CD14-positive monocyte (primary cell): ENCODE measurements at regions not wholly inside any gene's neighbourhood (a gene's known extent, or its start where the extent isn't known, plus 50 kb on each side); places are given as distances from the start of the nearest gene placed in this dataset.

Experiments used
- DNase-seq, 3 donors: peaks; one replicate each; pipeline ENCODE4 v3.0.0-alpha.2; 2011 to 2022
- H2AFZ ChIP-seq: 2 replicates; pipeline ENCODE4 v1.6.0; 2012; ENCODE audit warnings: mild to moderate bottlenecking, low read depth, low read length, inconsistent platforms; ENCODE audit not compliant: insufficient read depth, poor library complexity, severe bottlenecking
- H3K27ac ChIP-seq, 2 donors: 1 replicate in 1 of 2; 2 replicates in 1 of 2; pipeline ENCODE4 v1.5.1; 2012 to 2013; ENCODE audit warnings: low read length in 2 of 2, control low read depth in 1 of 2, inconsistent platforms in 1 of 2, low read depth in 1 of 2, mild to moderate bottlenecking in 1 of 2
- H3K27me3 ChIP-seq, 2 donors: one replicate each; pipeline versions ENCODE4 v1.6.0 to v1.6.1; 2011 to 2013; ENCODE audit warnings: low read length in 2 of 2; ENCODE audit not compliant: control insufficient read depth in 2 of 2, insufficient read depth in 2 of 2
- H3K36me3 ChIP-seq, 2 donors: replicated peaks in 1 of 2; 1 replicate in 1 of 2; 2 replicates in 1 of 2; pipeline versions ENCODE4 v1.5.1 to v1.6.1; 2012 to 2013; ENCODE audit warnings: low read length in 2 of 2, control low read depth in 1 of 2, inconsistent platforms in 1 of 2, mild to moderate bottlenecking in 1 of 2; ENCODE audit not compliant: insufficient read depth in 2 of 2, control insufficient read depth in 1 of 2
- H3K4me1 ChIP-seq, 2 donors: 1 replicate in 1 of 2; 2 replicates in 1 of 2; pipeline versions ENCODE4 v1.5.1 to v1.6.1; 2012 to 2013; ENCODE audit warnings: low read length in 2 of 2, control low read depth in 1 of 2, inconsistent platforms in 1 of 2, mild to moderate bottlenecking in 1 of 2, moderate library complexity in 1 of 2; ENCODE audit not compliant: insufficient read depth in 2 of 2, control insufficient read depth in 1 of 2
- H3K4me2 ChIP-seq: replicated peaks from 2 replicates; pipeline ENCODE3; 2012; ENCODE audit warnings: low read length, moderate library complexity, mild to moderate bottlenecking; ENCODE audit not compliant: poor library complexity, severe bottlenecking; ENCODE audit errors: extremely low read depth
- H3K4me3 ChIP-seq, 3 experiments: fragments of 200-600 bp in 1 of 3; sonication (generic) in 1 of 3; replicated peaks in 1 of 3; 1 replicate in 2 of 3; 2 replicates in 1 of 3; pipeline ENCODE4 v1.5.1; 2011 to 2013; ENCODE audit warnings: low read length in 3 of 3, mild to moderate bottlenecking in 3 of 3, control low read depth in 2 of 3, low read depth in 2 of 3, inconsistent platforms in 1 of 3, moderate library complexity in 1 of 3
- H3K79me2 ChIP-seq: 2 replicates; pipeline ENCODE4 v1.6.0; 2012; ENCODE audit warnings: mild to moderate bottlenecking, control low read depth, inconsistent platforms, low read length, moderate library complexity; ENCODE audit not compliant: insufficient read depth
- H3K9ac ChIP-seq: 2 replicates; pipeline ENCODE4 v1.6.0; 2017; ENCODE audit warnings: low read length, mild to moderate bottlenecking; ENCODE audit not compliant: insufficient read depth, poor library complexity, severe bottlenecking
- H3K9me3 ChIP-seq, 2 donors: replicated peaks in 1 of 2; 1 replicate in 1 of 2; 2 replicates in 1 of 2; pipeline versions ENCODE4 v1.5.1 to v1.6.1; 2012 to 2013; ENCODE audit warnings: low read length in 2 of 2, control low read depth in 1 of 2; ENCODE audit not compliant: control insufficient read depth in 1 of 2, insufficient read depth in 1 of 2
- H4K20me1 ChIP-seq: 2 replicates; pipeline ENCODE4 v1.6.0; 2012; ENCODE audit warnings: mild to moderate bottlenecking, low read length, control low read depth, moderate library complexity; ENCODE audit not compliant: insufficient read depth
- H3K27ac Mint-ChIP-seq, 7 donors: one replicate each; pipeline ENCODE4 v1.8.0; 2020; ENCODE audit warnings: mild to moderate bottlenecking in 7 of 7, mixed read lengths in 7 of 7, moderate library complexity in 6 of 7, inconsistent platforms in 2 of 7
- H3K27me3 Mint-ChIP-seq, 3 donors: one replicate each; pipeline ENCODE4 v1.8.0; 2021 to 2022; ENCODE audit warnings: low read depth in 3 of 3, mild to moderate bottlenecking in 3 of 3, mixed read lengths in 3 of 3, moderate library complexity in 3 of 3, inconsistent platforms in 1 of 3
- H3K36me3 Mint-ChIP-seq, 2 donors: one replicate each; pipeline ENCODE4 v1.8.0; 2020; ENCODE audit warnings: mixed read lengths in 2 of 2, inconsistent platforms in 1 of 2, mild to moderate bottlenecking in 1 of 2
- H3K4me1 Mint-ChIP-seq: one replicate; pipeline ENCODE4 v1.8.0; 2020; ENCODE audit warnings: mild to moderate bottlenecking, mixed read lengths
- H3K4me3 Mint-ChIP-seq, 2 donors: one replicate each; pipeline ENCODE4 v1.8.0; 2020; ENCODE audit warnings: mild to moderate bottlenecking in 2 of 2, mixed read lengths in 2 of 2, moderate library complexity in 1 of 2
- H3K9me3 Mint-ChIP-seq, 7 donors: one replicate each; pipeline ENCODE4 v1.8.0; 2020 to 2022; ENCODE audit warnings: mixed read lengths in 7 of 7, mild to moderate bottlenecking in 6 of 7, moderate library complexity in 6 of 7, inconsistent platforms in 2 of 7
- WGBS: methylation state at CpG from one replicate; pipeline ENCODE4 v1.1.5; 2013; ENCODE audit warnings: missing lambda C conversion rate; ENCODE audit not compliant: insufficient coverage; 5-methylcytosine and 5-hydroxymethylcytosine counted together
- intact Hi-C, 2 donors: fragments of 100-400 bp; cut with micrococcal nuclease; formaldehyde crosslinking; loops; one replicate each; pipeline versions ENCODE4 v1.15.0 to v1.15.1; 2023
- TF ChIP-seq, protein P1 (sequence below): fragments of 200-600 bp; IDR thresholded peaks from one replicate; pipeline ENCODE4 v1.8.0; 2022; ENCODE audit warnings: antibody characterized with exemption, mild to moderate bottlenecking

DNA sequence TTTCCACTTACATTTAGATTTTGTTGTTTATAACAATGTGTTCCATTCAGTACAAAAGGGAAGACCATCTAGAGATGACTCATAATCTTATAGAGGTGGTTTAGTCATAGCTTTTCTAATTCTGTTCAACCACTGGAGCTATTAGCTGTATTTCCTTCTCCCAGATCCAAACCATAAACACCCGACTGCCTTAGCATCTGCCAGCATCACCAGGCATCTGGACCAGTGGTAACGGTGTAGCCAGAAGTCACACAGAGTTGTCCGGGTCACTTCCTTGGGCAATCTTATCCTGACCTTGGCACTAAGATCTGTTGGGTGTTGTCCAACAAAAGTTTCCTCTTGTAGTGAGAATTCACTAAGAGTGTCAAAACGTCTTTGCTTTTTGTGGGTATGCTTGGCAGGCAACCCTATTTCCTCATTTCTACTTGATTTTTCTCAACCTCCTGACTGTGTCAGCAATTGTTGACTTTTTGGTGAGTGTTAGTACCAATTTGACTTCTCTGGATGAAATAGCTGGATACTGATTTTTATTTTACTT, 372.1 kb upstream of the B3GALT2 start:
- H3K4me3 Mint-ChIP-seq = peak overlapping the region in 1 of 2 donors; percentile 68
- TF ChIP-seq, protein P1, sequence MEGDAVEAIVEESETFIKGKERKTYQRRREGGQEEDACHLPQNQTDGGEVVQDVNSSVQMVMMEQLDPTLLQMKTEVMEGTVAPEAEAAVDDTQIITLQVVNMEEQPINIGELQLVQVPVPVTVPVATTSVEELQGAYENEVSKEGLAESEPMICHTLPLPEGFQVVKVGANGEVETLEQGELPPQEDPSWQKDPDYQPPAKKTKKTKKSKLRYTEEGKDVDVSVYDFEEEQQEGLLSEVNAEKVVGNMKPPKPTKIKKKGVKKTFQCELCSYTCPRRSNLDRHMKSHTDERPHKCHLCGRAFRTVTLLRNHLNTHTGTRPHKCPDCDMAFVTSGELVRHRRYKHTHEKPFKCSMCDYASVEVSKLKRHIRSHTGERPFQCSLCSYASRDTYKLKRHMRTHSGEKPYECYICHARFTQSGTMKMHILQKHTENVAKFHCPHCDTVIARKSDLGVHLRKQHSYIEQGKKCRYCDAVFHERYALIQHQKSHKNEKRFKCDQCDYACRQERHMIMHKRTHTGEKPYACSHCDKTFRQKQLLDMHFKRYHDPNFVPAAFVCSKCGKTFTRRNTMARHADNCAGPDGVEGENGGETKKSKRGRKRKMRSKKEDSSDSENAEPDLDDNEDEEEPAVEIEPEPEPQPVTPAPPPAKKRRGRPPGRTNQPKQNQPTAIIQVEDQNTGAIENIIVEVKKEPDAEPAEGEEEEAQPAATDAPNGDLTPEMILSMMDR = no peak
- peaks cover 30% of the 10 kb centered on the region for H3K4me1 Mint-ChIP-seq
- no peaks in the 10 kb centered on the region for H3K79me2 ChIP-seq
- no peaks in the 10 kb centered on the region for H3K36me3 ChIP-seq
- H4K20me1 ChIP-seq = no peaks in the 10 kb centered on the region
- H3K36me3 Mint-ChIP-seq = no peaks in the 10 kb centered on the region
- peak overlapping the region; percentile 86 to 96 (median 93) for H3K27ac Mint-ChIP-seq
- intact Hi-C loops = loop anchor here in 1 of 2 donors (5.0 kb wide), 1 partner anchor 34 kb away; no protein-coding TSS in a partner anchor
- H3K9me3 ChIP-seq = no peaks in the 10 kb centered on the region
- peak overlapping the region; percentile 72 to 77 for H3K27ac ChIP-seq
- H3K4me2 ChIP-seq = peak overlapping the region; percentile 12
- H2AFZ ChIP-seq = no peak overlapping the region
- 0% methylated on average over 3 of the region's 4 CpGs for WGBS
- peak overlapping the region; percentile 10 for H3K9ac ChIP-seq
- peak; percentile 74 to 89 (median 86) for DNase-seq
- H3K27me3 ChIP-seq = no peaks in the 10 kb centered on the region
- no peaks in the 10 kb centered on the region for H3K27me3 Mint-ChIP-seq
- peaks cover 20 to 27% of the 10 kb centered on the region in 2 donors for H3K4me1 ChIP-seq
- H3K4me3 ChIP-seq = peak overlapping the region in 1 of 3 experiments; percentile 9
- no peaks in the 10 kb centered on the region for H3K9me3 Mint-ChIP-seq

DNA sequence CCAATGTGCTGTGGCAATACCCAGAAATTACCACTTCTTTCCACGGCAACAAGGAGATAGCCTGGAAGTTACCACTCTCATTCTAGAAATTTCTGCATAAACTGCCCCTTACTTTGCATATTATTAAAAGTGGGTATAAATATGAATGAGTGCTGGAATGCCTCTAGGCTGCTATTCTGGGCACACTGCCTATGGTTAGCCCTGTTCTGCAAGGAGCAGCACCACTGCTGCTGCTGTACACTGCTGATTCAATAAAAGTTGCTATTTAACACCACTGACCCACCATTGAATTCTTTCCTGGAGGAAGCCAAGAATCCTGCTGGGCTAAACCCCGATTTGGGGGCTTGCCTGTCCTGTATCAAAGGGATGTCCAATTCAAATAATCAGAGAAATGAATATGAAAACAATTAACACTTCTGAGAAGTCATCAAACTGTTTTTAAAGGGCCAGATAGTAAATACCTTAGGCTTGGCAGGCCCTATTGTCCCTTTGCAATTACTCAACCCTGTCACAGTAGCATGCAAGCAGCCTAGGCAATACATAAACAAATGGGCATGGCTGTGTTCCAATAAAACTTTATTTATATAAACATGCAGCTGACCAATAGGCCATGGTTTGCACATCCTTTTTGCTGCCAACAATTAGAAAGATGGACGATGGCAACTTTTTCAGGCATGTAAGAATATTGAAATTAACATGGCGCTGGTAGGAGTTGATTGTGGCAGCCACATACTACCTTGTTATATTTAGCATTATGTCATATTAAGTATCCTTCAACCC, 369.4 kb upstream of the B3GALT2 start:
- H3K4me3 Mint-ChIP-seq = no peak overlapping the region
- no peak for DNase-seq
- TF ChIP-seq, protein P1 = no peak

More for the DNA sequence above, 369.4 kb upstream of the B3GALT2 start:
- WGBS = no CpG with 5 or more reads among the region's 4 CpGs
- no peak overlapping the region for H3K4me3 ChIP-seq
- no peaks in the 10 kb centered on the region for H4K20me1 ChIP-seq
- no peak overlapping the region for H2AFZ ChIP-seq
- H3K27me3 Mint-ChIP-seq = no peaks in the 10 kb centered on the region
- H3K4me1 ChIP-seq = peaks cover 20 to 27% of the 10 kb centered on the region in 2 donors
- H3K27me3 ChIP-seq = no peaks in the 10 kb centered on the region
- no peaks in the 10 kb centered on the region for H3K36me3 ChIP-seq
- intact Hi-C loops = loop anchor here in 1 of 2 donors (5.0 kb wide), 1 partner anchor 36 kb away; no protein-coding TSS in a partner anchor
- H3K79me2 ChIP-seq = no peaks in the 10 kb centered on the region
- no peaks in the 10 kb centered on the region for H3K36me3 Mint-ChIP-seq
- H3K9ac ChIP-seq = no peak overlapping the region
- H3K4me2 ChIP-seq = no peak overlapping the region
- no peaks in the 10 kb centered on the region for H3K9me3 ChIP-seq
- H3K4me1 Mint-ChIP-seq = peaks cover 30% of the 10 kb centered on the region
- no peak overlapping the region for H3K27ac Mint-ChIP-seq
- no peak overlapping the region for H3K27ac ChIP-seq
- H3K9me3 Mint-ChIP-seq = no peaks in the 10 kb centered on the region
